ENCODE measurements at regions not wholly inside any gene's neighbourhood (a gene's known extent, or its start where the extent isn't known, plus 50 kb on each side); places are given as distances from the start of the nearest gene placed in this dataset.

DNA sequence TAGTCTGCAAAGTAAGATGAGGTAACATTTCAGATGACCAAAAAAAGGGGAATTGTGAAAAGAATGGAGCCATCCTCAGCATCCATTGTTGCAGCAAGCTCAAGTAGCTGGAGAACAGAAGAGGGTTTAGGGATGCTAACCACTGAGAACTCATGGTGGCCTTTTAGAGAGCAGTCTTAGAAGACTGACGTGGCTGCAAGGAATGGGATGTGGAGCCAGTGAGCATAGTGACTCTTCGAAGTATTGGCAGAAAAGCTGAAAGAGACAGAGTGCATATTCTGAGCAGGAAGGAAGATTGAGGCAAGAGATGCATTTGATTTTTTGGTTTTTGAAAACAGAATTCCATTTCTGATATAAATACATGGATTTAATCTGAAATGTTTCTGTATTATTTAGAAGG, 151.2 kb downstream of the UBE2E3 start:
- WGBS, 3 donors = 78 to 88% (median 86%) methylated on average over 2 of the region's 2 CpGs
- H3K9me3 ChIP-seq = no peaks in the 10 kb centered on the region
- intact Hi-C loops (cut with DNase I) = no loop called here
- no peak overlapping the region for H3K4me3 ChIP-seq
- H3K27me3 ChIP-seq = no peaks in the 10 kb centered on the region
- no peak overlapping the region for H3K27ac ChIP-seq
- H3K36me3 ChIP-seq = no peaks in the 10 kb centered on the region
- TF ChIP-seq POLR2A (IDR thresholded peaks at IDR 0.05) (no peak), EP300 (IDR thresholded peaks at IDR 0.05) (no peak)
- TF ChIP-seq, protein P1, sequence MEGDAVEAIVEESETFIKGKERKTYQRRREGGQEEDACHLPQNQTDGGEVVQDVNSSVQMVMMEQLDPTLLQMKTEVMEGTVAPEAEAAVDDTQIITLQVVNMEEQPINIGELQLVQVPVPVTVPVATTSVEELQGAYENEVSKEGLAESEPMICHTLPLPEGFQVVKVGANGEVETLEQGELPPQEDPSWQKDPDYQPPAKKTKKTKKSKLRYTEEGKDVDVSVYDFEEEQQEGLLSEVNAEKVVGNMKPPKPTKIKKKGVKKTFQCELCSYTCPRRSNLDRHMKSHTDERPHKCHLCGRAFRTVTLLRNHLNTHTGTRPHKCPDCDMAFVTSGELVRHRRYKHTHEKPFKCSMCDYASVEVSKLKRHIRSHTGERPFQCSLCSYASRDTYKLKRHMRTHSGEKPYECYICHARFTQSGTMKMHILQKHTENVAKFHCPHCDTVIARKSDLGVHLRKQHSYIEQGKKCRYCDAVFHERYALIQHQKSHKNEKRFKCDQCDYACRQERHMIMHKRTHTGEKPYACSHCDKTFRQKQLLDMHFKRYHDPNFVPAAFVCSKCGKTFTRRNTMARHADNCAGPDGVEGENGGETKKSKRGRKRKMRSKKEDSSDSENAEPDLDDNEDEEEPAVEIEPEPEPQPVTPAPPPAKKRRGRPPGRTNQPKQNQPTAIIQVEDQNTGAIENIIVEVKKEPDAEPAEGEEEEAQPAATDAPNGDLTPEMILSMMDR (IDR thresholded peaks at IDR 0.05) = no peak
- no peaks in the 10 kb centered on the region for H3K4me1 ChIP-seq (ENCODE audit: insufficient read depth)
- no peak for DNase-seq

DNA sequence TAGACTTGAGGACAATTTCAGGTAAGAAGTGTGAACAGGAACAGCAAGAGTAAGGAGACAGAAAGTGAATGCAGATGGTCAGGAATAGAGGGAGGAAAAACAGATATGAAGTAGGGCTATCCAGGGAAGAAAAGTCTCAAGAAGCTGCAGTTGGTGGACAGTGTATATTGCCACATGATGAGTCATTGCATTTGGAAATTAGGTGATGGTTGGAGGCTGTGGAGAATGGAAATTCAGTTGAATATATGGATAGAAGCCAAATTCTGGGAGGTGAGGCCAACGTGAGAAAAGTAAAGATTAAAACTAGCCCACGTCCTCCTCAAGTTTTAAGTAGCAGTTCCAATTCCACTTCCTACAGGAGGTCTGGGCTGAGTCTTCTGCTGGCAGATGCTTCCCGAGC, 158.4 kb downstream of the UBE2E3 start:
- H3K27ac ChIP-seq = no peak overlapping the region
- H3K4me3 ChIP-seq = no peak overlapping the region
- H3K27me3 ChIP-seq = no peaks in the 10 kb centered on the region
- no peaks in the 10 kb centered on the region for H3K36me3 ChIP-seq
- peaks cover 1% of the 10 kb centered on the region for H3K4me1 ChIP-seq (ENCODE audit: insufficient read depth)
- 56 to 67% (median 59%) methylated on average over 3 of the region's 3 CpGs for WGBS, 3 donors
- no peak for DNase-seq
- no peaks in the 10 kb centered on the region for H3K9me3 ChIP-seq
- TF ChIP-seq EP300 (IDR thresholded peaks at IDR 0.05) = no peak
- no peak for TF ChIP-seq POLR2A (IDR thresholded peaks at IDR 0.05)
- TF ChIP-seq, protein P1 (IDR thresholded peaks at IDR 0.05) = no peak
- intact Hi-C loops (cut with DNase I) = no loop called here

DNA sequence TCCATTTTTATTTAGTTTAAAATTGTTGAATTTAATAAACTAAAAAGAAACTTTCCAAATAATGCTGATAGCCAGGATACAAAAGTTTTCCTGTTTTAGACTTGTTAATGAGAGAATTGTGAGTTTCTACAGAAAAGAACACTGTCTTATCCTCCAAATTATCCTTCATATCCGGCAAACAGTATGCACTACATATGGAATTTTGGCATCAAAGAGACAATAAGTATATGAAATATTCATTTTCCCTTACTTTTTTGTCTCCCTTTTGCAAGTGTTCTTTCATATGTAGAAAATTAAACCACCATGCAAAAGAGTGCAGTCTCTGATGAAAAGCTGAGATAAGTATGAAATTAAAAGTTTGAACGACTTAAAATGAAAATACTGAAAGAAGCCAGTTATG, 159.4 kb downstream of the UBE2E3 start:
- WGBS, 3 donors = 43 to 67% (median 49%) methylated on average over 2 of the region's 2 CpGs
- Histone ChIP-seq H3K4me3 (no peak overlapping the region), H3K27me3 (no peaks in the 10 kb centered on the region), H3K9me3 (no peaks in the 10 kb centered on the region), H3K27ac (no peak overlapping the region), H3K36me3 (no peaks in the 10 kb centered on the region), H3K4me1 (ENCODE audit: insufficient read depth) (peaks cover 1% of the 10 kb centered on the region)
- DNase-seq = no peak
- TF ChIP-seq EP300 (IDR thresholded peaks at IDR 0.05) (no peak), POLR2A (IDR thresholded peaks at IDR 0.05) (no peak)
- TF ChIP-seq, protein P1 (IDR thresholded peaks at IDR 0.05) = no peak
- intact Hi-C loops (cut with DNase I) = no loop called here

DNA sequence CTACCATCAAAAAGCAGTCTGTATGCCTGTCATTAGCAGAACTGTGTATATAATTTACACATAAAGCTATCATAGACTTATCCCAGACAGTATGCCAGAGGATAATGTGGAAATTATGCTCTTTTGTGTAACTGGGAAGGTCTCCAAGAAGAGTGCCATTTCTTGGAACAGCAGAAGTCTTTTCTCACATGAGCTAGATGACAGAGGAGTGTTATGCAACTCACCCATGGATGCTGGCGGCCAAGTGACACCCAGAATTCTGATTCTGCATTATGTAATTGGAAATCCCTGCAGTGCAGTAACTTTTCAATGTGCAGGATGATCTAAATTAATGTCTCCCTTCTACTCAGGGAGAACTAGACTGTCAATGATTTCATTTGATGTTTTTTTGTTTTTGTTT, 160.0 kb downstream of the UBE2E3 start:
- intact Hi-C loops (cut with DNase I) = no loop called here
- 74 to 84% (median 76%) methylated on average over 1 of the region's 1 CpG for WGBS, 3 donors

More for the DNA sequence above, 160.0 kb downstream of the UBE2E3 start:
- Histone ChIP-seq H3K27me3 (no peaks in the 10 kb centered on the region), H3K4me3 (no peak overlapping the region), H3K27ac (no peak overlapping the region), H3K36me3 (no peaks in the 10 kb centered on the region), H3K4me1 (ENCODE audit: insufficient read depth) (peaks cover 1% of the 10 kb centered on the region), H3K9me3 (no peaks in the 10 kb centered on the region)
- TF ChIP-seq, protein P1 (IDR thresholded peaks at IDR 0.05) = no peak
- no peak for TF ChIP-seq EP300 (IDR thresholded peaks at IDR 0.05)
- no peak for DNase-seq
